HepG2 (cell line): ENCODE measurements at regions not wholly inside any gene's neighbourhood (a gene's known extent, or its start where the extent isn't known, plus 50 kb on each side); places are given as distances from the start of the nearest gene placed in this dataset.

Experiments
- ATAC-seq: fragments of 200-7000 bp; cut with Tn5 transposase; 3 replicates; pipeline ENCODE4 v1.9.1; 2020; ENCODE audit warnings: mild to moderate bottlenecking, moderate library complexity
- BruUV-seq: library from RNA; stranded (reverse); fragments of 400-500 nt; replicated peaks from 2 replicates; lab custom pipeline; 2021; lab: Mats Ljungman, UMichigan
- CTCF ChIA-PET: fragments of 300-600 bp; formaldehyde crosslinking; extraction: SDS; loops from one replicate; lab custom pipeline; 2021; ENCODE audit warnings: low total read pairs, inconsistent platforms, low intra/inter-chr PET ratio; lab: Yijun Ruan, JAX
- POLR2A ChIA-PET: fragments of 350-600 bp; sonication (Branson Sonifier 250); formaldehyde crosslinking; loops from one replicate; lab custom pipeline; 2020; ENCODE audit warnings: antibody characterized with exemption, inconsistent platforms; lab: Yijun Ruan, JAX
- DNase-seq: peaks from one replicate; pipeline ENCODE4 v3.0.0-alpha.2; 2015; ENCODE audit warnings: low spot score
- FAIRE-seq: peaks from 3 replicates; lab custom pipeline; 2011; peaks lifted over from hg19 to GRCh38; lab: Jason Lieb, UNC
- H2AFZ ChIP-seq: one replicate; pipeline ENCODE4 v1.6.1; 2011; ENCODE audit warnings: low read length, inconsistent platforms
- H3K27ac ChIP-seq: fragments of 300-600 bp; 3 replicates; pipeline ENCODE4 v1.8.0; 2011; ENCODE audit warnings: mixed run types, mild to moderate bottlenecking, mixed read lengths, low read length, inconsistent platforms; ENCODE audit not compliant: insufficient read depth; ENCODE audit errors: extremely low read length
- H3K27me3 ChIP-seq, 2 experiments: fragments of 200-600 bp in 1 of 2; 2 replicates in 1 of 2; 3 replicates in 1 of 2; pipeline versions ENCODE4 v1.6.0 to v1.8.0; 2011; ENCODE audit warnings: low read length in 2 of 2, mild to moderate bottlenecking in 2 of 2, moderate library complexity in 2 of 2, inconsistent platforms in 1 of 2; ENCODE audit not compliant: insufficient read depth in 2 of 2, control insufficient read depth in 1 of 2
- H3K36me3 ChIP-seq, 2 experiments: fragments of 200-600 bp in 1 of 2; replicated peaks in 1 of 2; 2 replicates in 1 of 2; 3 replicates in 1 of 2; pipeline versions ENCODE4 v1.5.1 to v1.8.0; 2011; ENCODE audit warnings: low read length in 2 of 2, inconsistent platforms in 1 of 2; ENCODE audit not compliant: insufficient read depth in 2 of 2, control insufficient read depth in 1 of 2
- H3K4me1 ChIP-seq: 2 replicates; pipeline ENCODE4 v1.5.1; 2012; ENCODE audit warnings: low read length, inconsistent platforms; ENCODE audit not compliant: insufficient read depth
- H3K4me2 ChIP-seq: 2 replicates; pipeline ENCODE4 v1.6.0; 2011; ENCODE audit warnings: low read depth, low read length, inconsistent platforms
- H3K4me3 ChIP-seq, 3 experiments: fragments of 200-600 bp in 1 of 3; sonication (generic), shearing (Covaris generic) in 1 of 3; replicated peaks in 1 of 3; 2 replicates each; pipeline ENCODE4 v1.5.1; 2011 to 2016; ENCODE audit warnings: low read length in 3 of 3, inconsistent platforms in 2 of 3, low read depth in 2 of 3, mild to moderate bottlenecking in 2 of 3, control low read depth in 1 of 3, mixed read lengths in 1 of 3; ENCODE audit not compliant: insufficient read depth in 1 of 3
- H3K79me2 ChIP-seq: one replicate; pipeline ENCODE4 v1.6.1; 2011; ENCODE audit warnings: low read length, inconsistent platforms; ENCODE audit not compliant: insufficient read depth
- H3K9ac ChIP-seq: 2 replicates; pipeline ENCODE4 v1.6.0; 2011; ENCODE audit warnings: mild to moderate bottlenecking, low read depth, low read length, inconsistent platforms; ENCODE audit not compliant: insufficient read depth
- H3K9me3 ChIP-seq: 2 replicates; pipeline ENCODE4 v1.5.1; 2012; ENCODE audit warnings: mild to moderate bottlenecking, low read length
- H4K20me1 ChIP-seq: 2 replicates; pipeline ENCODE4 v1.6.0; 2011; ENCODE audit warnings: inconsistent platforms, mild to moderate bottlenecking, low read length, moderate library complexity; ENCODE audit not compliant: insufficient read depth
- DR1 ChIP-seq: sonication (generic); formaldehyde crosslinking; IDR thresholded peaks from 2 replicates; pipeline ENCODE4 v1.8.0; 2021; ENCODE audit warnings: mild to moderate bottlenecking, missing genetic modification reagents, inconsistent platforms
- FOXK1 ChIP-seq: sonication (generic); formaldehyde crosslinking; IDR thresholded peaks from 2 replicates; pipeline ENCODE4 v1.4.0; 2020; ENCODE audit warnings: low read depth, missing genetic modification reagents, borderline replicate concordance
- GLI4 ChIP-seq: sonication (generic); formaldehyde crosslinking; IDR thresholded peaks from 2 replicates; pipeline ENCODE4 v1.5.1; 2020; ENCODE audit warnings: missing genetic modification reagents, mild to moderate bottlenecking, moderate library complexity, borderline replicate concordance
- KLF6 ChIP-seq: IDR thresholded peaks from 2 replicates; pipeline ENCODE4 v1.8.0; 2016; ENCODE audit warnings: missing biosample characterization, missing genetic modification reagents
- NCOR1 ChIP-seq: fragments of 200-600 bp; sonication (generic); IDR thresholded peaks from 2 replicates; pipeline ENCODE4 v1.7.0; 2017; ENCODE audit warnings: antibody characterized with exemption, low read length, borderline replicate concordance
- RFX3 ChIP-seq: IDR thresholded peaks from 2 replicates; pipeline ENCODE4 v1.6.1; 2016; ENCODE audit warnings: missing biosample characterization, missing genetic modification reagents
- ZNF33B ChIP-seq: sonication (generic); formaldehyde crosslinking; IDR thresholded peaks from 2 replicates; pipeline ENCODE4 v1.5.1; 2020; ENCODE audit warnings: mild to moderate bottlenecking, missing genetic modification reagents
- WGBS: methylation state at CpG from one replicate; pipeline ENCODE4 v1.1.6; 2017; ENCODE audit warnings: low lambda C conversion rate; 5-methylcytosine and 5-hydroxymethylcytosine counted together
- in situ Hi-C: cut with HindIII; loops from 2 replicates; pipeline ENCODE4 v1.10.0; 2017; ENCODE audit warnings: low pct_unique_long_range_greater_than_20kb; ENCODE audit not compliant: extremely low pct_ligation_motif_present
- intact Hi-C: fragments of 100-400 bp; cut with micrococcal nuclease; formaldehyde crosslinking; loops from one replicate; pipeline ENCODE4 v1.10.0; 2022; ENCODE audit not compliant: unreplicated experiment
- TF ChIP-seq, protein P1 (sequence below): sonication (generic); formaldehyde crosslinking; IDR thresholded peaks from 2 replicates; pipeline ENCODE4 v1.5.0; 2020; ENCODE audit warnings: missing genetic modification reagents
- TF ChIP-seq, protein P2 (sequence below): sonication (generic); formaldehyde crosslinking; IDR thresholded peaks from 2 replicates; pipeline ENCODE4 v1.4.0; 2020; ENCODE audit warnings: mild to moderate bottlenecking, missing genetic modification reagents
- TF ChIP-seq, protein P3 (sequence below): sonication (generic); formaldehyde crosslinking; IDR thresholded peaks from 2 replicates; pipeline ENCODE4 v1.4.0; 2020; ENCODE audit warnings: mild to moderate bottlenecking, low read depth, missing genetic modification reagents
- TF ChIP-seq, protein P4 (sequence below): sonication (generic); formaldehyde crosslinking; IDR thresholded peaks from 2 replicates; pipeline ENCODE4 v1.9.0; 2021; ENCODE audit warnings: missing genetic modification reagents, borderline replicate concordance

DNA sequence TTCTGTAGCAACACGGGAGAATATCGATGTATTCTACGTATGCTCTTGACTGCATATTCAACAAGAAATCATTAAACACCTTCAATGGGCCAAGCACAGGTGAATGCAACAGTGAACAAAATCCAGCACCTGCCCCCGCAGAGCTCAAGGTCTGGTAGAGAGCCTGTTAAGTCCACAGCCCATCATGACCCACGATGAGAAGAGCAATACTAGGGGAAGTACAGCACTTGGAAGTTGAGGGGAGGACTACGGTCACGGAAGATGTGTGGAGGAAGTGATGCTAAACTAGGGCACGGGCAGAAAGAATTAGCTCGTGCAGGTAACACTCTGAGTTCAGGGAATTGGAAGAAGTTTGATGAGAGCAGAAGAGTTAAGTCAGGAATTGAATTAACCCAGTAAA, 253.6 kb downstream of the HAPSTR1 start:
- Histone ChIP-seq H2AFZ (no peak overlapping the region), H3K36me3 (no peaks in the 10 kb centered on the region), H3K27ac (no peak overlapping the region), H3K4me1 (no peaks in the 10 kb centered on the region), H3K27me3 (no peaks in the 10 kb centered on the region; a peak in 2 of 5 replicates), H3K4me3 (no peak overlapping the region), H3K9ac (no peak overlapping the region), H3K4me2 (no peak overlapping the region), H3K9me3 (peaks cover 10% of the 10 kb centered on the region), H4K20me1 (no peaks in the 10 kb centered on the region), H3K79me2 (no peaks in the 10 kb centered on the region)
- TF ChIP-seq RFX3 (CRISPR knock-in tag), result no peak
- no peak for TF ChIP-seq FOXK1 (CRISPR knock-in tag)
- TF ChIP-seq, protein P1, sequence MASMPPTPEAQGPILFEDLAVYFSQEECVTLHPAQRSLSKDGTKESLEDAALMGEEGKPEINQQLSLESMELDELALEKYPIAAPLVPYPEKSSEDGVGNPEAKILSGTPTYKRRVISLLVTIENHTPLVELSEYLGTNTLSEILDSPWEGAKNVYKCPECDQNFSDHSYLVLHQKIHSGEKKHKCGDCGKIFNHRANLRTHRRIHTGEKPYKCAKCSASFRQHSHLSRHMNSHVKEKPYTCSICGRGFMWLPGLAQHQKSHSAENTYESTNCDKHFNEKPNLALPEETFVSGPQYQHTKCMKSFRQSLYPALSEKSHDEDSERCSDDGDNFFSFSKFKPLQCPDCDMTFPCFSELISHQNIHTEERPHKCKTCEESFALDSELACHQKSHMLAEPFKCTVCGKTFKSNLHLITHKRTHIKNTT (CRISPR knock-in tag), result no peak
- no peak for TF ChIP-seq NCOR1
- TF ChIP-seq, protein P2, sequence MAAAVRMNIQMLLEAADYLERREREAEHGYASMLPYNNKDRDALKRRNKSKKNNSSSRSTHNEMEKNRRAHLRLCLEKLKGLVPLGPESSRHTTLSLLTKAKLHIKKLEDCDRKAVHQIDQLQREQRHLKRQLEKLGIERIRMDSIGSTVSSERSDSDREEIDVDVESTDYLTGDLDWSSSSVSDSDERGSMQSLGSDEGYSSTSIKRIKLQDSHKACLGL, result no peak
- no peak for TF ChIP-seq ZNF33B (CRISPR knock-in tag)
- TF ChIP-seq, protein P3, sequence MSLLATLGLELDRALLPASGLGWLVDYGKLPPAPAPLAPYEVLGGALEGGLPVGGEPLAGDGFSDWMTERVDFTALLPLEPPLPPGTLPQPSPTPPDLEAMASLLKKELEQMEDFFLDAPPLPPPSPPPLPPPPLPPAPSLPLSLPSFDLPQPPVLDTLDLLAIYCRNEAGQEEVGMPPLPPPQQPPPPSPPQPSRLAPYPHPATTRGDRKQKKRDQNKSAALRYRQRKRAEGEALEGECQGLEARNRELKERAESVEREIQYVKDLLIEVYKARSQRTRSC (CRISPR knock-in tag), result no peak
- TF ChIP-seq DR1 (CRISPR knock-in tag), result no peak
- TF ChIP-seq, protein P4, sequence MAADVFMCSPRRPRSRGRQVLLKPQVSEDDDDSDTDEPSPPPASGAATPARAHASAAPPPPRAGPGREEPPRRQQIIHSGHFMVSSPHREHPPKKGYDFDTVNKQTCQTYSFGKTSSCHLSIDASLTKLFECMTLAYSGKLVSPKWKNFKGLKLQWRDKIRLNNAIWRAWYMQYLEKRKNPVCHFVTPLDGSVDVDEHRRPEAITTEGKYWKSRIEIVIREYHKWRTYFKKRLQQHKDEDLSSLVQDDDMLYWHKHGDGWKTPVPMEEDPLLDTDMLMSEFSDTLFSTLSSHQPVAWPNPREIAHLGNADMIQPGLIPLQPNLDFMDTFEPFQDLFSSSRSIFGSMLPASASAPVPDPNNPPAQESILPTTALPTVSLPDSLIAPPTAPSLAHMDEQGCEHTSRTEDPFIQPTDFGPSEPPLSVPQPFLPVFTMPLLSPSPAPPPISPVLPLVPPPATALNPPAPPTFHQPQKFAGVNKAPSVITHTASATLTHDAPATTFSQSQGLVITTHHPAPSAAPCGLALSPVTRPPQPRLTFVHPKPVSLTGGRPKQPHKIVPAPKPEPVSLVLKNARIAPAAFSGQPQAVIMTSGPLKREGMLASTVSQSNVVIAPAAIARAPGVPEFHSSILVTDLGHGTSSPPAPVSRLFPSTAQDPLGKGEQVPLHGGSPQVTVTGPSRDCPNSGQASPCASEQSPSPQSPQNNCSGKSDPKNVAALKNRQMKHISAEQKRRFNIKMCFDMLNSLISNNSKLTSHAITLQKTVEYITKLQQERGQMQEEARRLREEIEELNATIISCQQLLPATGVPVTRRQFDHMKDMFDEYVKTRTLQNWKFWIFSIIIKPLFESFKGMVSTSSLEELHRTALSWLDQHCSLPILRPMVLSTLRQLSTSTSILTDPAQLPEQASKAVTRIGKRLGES (CRISPR knock-in tag), result no peak
- no peak for TF ChIP-seq KLF6
- no peak for TF ChIP-seq GLI4 (CRISPR knock-in tag)
- intact Hi-C loops, result no loop called here
- CTCF ChIA-PET, result no interaction called here
- no TSS peak for BruUV-seq
- 23% methylated on average over 9 of the region's 9 CpGs for WGBS
- POLR2A ChIA-PET, result no interaction called here
- no peak for DNase-seq
- in situ Hi-C loops, result no loop called here
- ATAC-seq, result no peak
- FAIRE-seq, result no peak
